C4-2B (cell line): ENCODE measurements at regions not wholly inside any gene's neighbourhood (a gene's known extent, or its start where the extent isn't known, plus 50 kb on each side); places are given as distances from the start of the nearest gene placed in this dataset.

ENCODE experiments used
- CTCF ChIP-seq: fragments of 450-650 bp; conservative IDR thresholded peaks from 2 replicates; pipeline ENCODE4 v1.5.1; 2017; ENCODE audit warnings: mild to moderate bottlenecking
- ZFX ChIP-seq: fragments of 450-650 bp; IDR thresholded peaks from 2 replicates; pipeline ENCODE4 v1.6.1; 2017

- no peak for TF ChIP-seq CTCF
- no peak for TF ChIP-seq ZFX
These were observed 341.4 kb downstream of the C4orf33 start for GRCh38 chr4:129437347-129437746.
